ENCODE measurements at regions not wholly inside any gene's neighbourhood (a gene's known extent, or its start where the extent isn't known, plus 50 kb on each side); places are given as distances from the start of the nearest gene placed in this dataset.

- TF ChIP-seq CTCF (IDR thresholded peaks at IDR 0.05), result no peak
- no peak for TF ChIP-seq POLR2AphosphoS5 (IDR thresholded peaks at IDR 0.05)
Measured at GRCh38 chr7:1354661-1355567, 104.4 kb downstream of the MICALL2 start.
